ENCODE measurements at regions not wholly inside any gene's neighbourhood (a gene's known extent, or its start where the extent isn't known, plus 50 kb on each side); places are given as distances from the start of the nearest gene placed in this dataset.

DNA sequence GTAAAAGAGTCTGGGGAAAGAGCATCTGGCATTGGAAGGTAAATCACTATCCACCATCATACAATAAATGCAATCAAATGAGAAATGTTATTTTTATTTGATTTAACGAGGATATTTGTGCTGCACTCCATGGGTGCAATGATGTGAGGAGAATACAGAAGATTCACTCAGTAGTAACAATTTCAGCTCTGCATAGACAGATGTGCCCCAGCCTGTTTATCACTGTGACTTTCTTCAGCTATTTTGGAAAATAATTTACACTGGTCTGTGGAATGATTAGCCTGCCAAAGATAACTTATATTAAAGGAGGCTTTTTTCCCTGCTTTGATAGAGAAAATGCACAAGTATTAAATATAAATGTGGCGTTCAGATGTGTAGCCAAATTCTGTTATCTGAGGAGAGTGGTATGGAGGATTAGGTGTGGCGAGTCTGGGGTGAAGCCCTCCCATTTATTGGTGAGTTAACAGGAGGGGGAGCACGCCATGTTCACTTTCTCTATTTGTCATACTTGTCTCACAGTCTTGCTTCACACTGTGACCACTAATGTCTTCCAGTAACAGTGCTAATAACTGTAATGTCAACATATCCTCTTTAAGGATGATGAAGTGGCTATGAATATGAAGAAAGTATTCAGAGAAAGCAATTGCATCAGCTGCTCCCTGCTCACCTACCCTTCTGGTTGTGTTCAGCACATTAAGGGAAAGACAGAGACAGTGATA, 645.6 kb downstream of the MMUT start:
- Histone ChIP-seq H3K36me3 (no peaks in the 10 kb centered on the region), H3K9me3 (no peaks in the 10 kb centered on the region), H3K4me1 (no peaks in the 10 kb centered on the region; the same call in 1 of the 2 replicates), H3K27me3 (no peaks in the 10 kb centered on the region), H3K4me3 (ENCODE audit: low read depth, low read length) (no peak overlapping the region)
- DNase-seq = no peak
- TF ChIP-seq, protein P1, sequence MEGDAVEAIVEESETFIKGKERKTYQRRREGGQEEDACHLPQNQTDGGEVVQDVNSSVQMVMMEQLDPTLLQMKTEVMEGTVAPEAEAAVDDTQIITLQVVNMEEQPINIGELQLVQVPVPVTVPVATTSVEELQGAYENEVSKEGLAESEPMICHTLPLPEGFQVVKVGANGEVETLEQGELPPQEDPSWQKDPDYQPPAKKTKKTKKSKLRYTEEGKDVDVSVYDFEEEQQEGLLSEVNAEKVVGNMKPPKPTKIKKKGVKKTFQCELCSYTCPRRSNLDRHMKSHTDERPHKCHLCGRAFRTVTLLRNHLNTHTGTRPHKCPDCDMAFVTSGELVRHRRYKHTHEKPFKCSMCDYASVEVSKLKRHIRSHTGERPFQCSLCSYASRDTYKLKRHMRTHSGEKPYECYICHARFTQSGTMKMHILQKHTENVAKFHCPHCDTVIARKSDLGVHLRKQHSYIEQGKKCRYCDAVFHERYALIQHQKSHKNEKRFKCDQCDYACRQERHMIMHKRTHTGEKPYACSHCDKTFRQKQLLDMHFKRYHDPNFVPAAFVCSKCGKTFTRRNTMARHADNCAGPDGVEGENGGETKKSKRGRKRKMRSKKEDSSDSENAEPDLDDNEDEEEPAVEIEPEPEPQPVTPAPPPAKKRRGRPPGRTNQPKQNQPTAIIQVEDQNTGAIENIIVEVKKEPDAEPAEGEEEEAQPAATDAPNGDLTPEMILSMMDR (IDR thresholded peaks at IDR 0.05; ENCODE audit: low read depth, low read length) = no peak

DNA sequence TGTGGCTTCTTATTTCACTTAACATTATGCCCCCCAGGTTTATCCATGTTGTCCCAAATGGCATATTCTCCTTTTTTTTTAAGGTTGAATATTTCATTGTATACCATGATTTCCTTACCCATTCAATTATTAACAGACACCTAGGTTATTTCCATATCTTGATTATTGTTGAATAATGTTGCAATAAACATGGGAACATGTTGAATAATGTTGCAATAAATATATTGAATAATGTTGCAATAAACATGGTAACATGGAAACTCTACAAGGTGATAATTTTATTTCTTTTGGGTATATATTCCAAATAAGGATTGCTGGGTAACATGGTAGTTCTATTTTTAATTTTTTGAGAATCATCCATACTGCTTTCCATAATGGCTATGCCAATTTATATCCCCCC, 648.1 kb downstream of the MMUT start:
- H3K27me3 ChIP-seq = no peaks in the 10 kb centered on the region
- H3K9me3 ChIP-seq = no peaks in the 10 kb centered on the region
- TF ChIP-seq, protein P1 (IDR thresholded peaks at IDR 0.05; ENCODE audit: low read depth, low read length) = no peak
- no peak for DNase-seq
- no peaks in the 10 kb centered on the region for H3K36me3 ChIP-seq
- H3K4me1 ChIP-seq = no peaks in the 10 kb centered on the region; the same call in 1 of the 2 replicates
- H3K4me3 ChIP-seq (ENCODE audit: low read depth, low read length) = no peak overlapping the region

DNA sequence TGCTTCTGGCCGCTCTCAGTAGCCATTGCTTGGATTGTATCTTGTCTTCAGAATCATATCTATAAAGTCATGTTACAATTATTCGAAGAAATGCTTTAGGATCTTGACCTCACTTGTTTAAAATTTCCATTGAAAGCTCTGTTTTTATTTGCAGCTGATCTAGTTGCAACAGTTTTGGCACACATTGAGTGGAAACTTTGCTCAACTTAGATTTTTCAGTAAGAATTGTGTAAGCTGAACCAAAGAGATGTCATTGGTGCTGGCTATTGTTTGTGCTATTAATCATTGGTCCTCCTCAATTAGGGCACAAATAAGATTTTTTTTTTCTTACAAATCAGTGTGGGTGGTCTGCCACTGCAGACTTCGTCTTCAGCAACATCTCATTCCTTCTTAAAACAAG, 649.2 kb downstream of the MMUT start:
- TF ChIP-seq, protein P1 (IDR thresholded peaks at IDR 0.05; ENCODE audit: low read depth, low read length) = no peak
- no peaks in the 10 kb centered on the region for H3K27me3 ChIP-seq
- no peak for DNase-seq
- H3K4me3 ChIP-seq (ENCODE audit: low read depth, low read length) = no peak overlapping the region
- no peaks in the 10 kb centered on the region for H3K9me3 ChIP-seq
- no peaks in the 10 kb centered on the region; the same call in none of the 2 replicates for H3K4me1 ChIP-seq
- no peaks in the 10 kb centered on the region for H3K36me3 ChIP-seq

DNA sequence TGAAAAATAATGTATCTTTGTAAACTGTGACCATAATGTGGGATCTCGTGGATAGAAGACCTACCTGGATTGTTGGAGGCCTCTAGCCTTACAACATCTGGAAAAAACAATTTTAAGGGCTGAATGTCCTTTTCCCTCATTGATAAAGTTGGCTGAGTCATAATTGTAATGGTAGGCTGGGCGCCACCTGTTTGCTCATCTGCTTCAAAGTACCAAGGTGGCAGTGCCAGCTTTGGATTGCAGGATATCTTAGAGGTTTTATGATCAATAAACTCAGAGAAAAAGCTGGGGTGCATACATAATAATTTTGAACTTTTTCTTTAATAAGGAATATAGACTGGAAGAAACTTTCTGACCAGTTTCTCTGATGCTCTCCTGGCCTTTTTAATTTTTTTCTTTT, 653.4 kb downstream of the MMUT start:
- no peaks in the 10 kb centered on the region for H3K36me3 ChIP-seq
- H3K9me3 ChIP-seq = no peaks in the 10 kb centered on the region
- TF ChIP-seq, protein P1 (IDR thresholded peaks at IDR 0.05; ENCODE audit: low read depth, low read length) = no peak
- no peaks in the 10 kb centered on the region for H3K27me3 ChIP-seq
- no peak overlapping the region for H3K4me3 ChIP-seq (ENCODE audit: low read depth, low read length)
- no peaks in the 10 kb centered on the region; the same call in 1 of the 2 replicates for H3K4me1 ChIP-seq
- no peak for DNase-seq

DNA sequence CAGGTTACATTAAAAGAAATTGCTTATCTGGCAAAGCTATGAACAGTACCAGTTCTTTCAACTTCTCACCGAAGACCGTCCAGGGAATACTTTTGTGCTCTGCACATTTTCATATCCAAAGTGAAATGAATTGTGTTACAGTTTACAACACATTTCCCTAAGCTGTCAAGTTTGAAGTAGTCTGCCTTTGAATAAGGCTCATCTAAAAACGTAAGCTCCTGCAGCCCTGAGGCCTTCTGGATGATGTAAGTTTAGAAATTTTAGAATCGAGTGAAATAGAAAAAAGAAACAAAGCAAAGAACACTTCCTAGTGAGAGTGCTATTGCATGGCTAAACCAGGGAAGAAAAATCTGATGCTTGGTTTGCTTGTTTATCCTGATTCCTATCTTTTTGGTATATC, 653.8 kb downstream of the MMUT start:
- Histone ChIP-seq H3K36me3 (no peaks in the 10 kb centered on the region), H3K4me3 (ENCODE audit: low read depth, low read length) (no peak overlapping the region), H3K27me3 (no peaks in the 10 kb centered on the region), H3K4me1 (no peaks in the 10 kb centered on the region; the same call in 1 of the 2 replicates), H3K9me3 (no peaks in the 10 kb centered on the region)
- DNase-seq = no peak
- TF ChIP-seq, protein P1 (IDR thresholded peaks at IDR 0.05; ENCODE audit: low read depth, low read length) = no peak

DNA sequence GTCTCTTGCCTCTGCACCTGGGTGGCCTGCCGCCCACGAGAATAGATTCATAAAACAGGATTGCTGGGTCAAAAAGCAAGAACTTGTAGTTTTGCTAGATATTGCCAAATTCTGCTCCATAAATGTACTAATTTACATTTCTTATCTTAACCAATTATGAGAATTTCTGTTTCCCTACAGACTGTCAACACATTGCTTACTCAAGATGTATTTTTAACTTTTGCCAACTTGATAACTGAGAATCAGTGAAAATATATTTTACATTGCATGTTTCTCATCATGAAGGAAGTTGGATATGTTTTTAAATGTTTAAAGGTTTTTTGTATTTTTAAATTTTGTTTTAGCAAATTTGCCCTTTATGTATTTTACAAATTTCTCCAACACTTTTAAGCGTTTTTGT, 664.8 kb downstream of the MMUT start:
- H3K27me3 ChIP-seq = no peaks in the 10 kb centered on the region
- TF ChIP-seq, protein P1 (IDR thresholded peaks at IDR 0.05; ENCODE audit: low read depth, low read length) = no peak

More for the DNA sequence above, 664.8 kb downstream of the MMUT start:
- H3K36me3 ChIP-seq = no peaks in the 10 kb centered on the region
- DNase-seq = no peak
- H3K4me3 ChIP-seq (ENCODE audit: low read depth, low read length) = no peak overlapping the region
- H3K4me1 ChIP-seq = no peaks in the 10 kb centered on the region
- H3K9me3 ChIP-seq = no peaks in the 10 kb centered on the region
